ENCODE measurements at regions not wholly inside any gene's neighbourhood (a gene's known extent, or its start where the extent isn't known, plus 50 kb on each side); places are given as distances from the start of the nearest gene placed in this dataset.

DNA sequence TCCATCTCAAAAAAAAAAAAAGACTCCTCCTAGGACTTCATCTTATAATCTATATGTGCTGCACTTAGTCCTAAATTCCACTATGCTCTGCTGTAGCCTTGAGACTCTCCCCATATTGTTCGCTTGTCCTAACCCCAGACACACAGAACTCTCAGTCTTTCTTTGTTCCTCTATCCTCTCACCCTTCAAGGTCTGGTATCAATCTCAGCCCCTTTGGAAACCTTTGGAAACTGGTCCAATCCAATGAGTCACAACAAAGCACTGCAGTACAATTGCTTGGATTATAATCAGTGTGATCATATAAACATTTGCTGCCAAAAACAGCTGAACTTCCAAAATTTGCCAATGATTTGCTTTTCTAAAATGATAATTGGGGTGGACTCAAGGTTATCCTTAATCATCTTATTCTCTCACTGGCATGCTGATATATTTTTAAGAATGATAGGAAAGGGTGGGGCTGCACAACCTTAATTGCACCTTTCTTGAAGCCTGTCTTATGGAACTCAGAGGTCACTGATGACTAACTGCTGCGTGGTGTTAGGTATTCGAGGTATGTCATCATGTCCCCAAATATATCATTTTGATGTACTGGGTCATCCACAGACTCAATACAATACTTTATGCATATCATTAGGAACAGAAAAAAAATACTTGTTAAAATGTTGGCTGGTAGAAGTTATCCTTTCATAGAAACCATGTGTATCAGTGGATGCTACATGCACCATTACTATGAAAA is 756.7 kb downstream of the NR2F2 start:
- ChIA-PET POLR2A (no interaction called here), CTCF (no interaction called here)
- DNase-seq = no peak
- intact Hi-C loops (cut with micrococcal nuclease; ENCODE audit: unreplicated experiment) = no loop called here
- Mint-ChIP-seq H3K27me3 (ENCODE audit: insufficient read depth, unreplicated experiment) (no peaks in the 10 kb centered on the region), H3K27ac (ENCODE audit: unreplicated experiment) (no peak overlapping the region), H3K9me3 (ENCODE audit: unreplicated experiment) (no peaks in the 10 kb centered on the region), H3K4me1 (ENCODE audit: low read depth, unreplicated experiment) (no peaks in the 10 kb centered on the region), H3K4me3 (ENCODE audit: unreplicated experiment) (no peak overlapping the region), H3K36me3 (ENCODE audit: insufficient read depth, unreplicated experiment) (no peaks in the 10 kb centered on the region)
- Histone ChIP-seq H3K4me3 (ENCODE audit: low read depth, low read length) (no peak overlapping the region), H3K4me1 (no peaks in the 10 kb centered on the region), H3K27me3 (replicated peaks; ENCODE audit: control insufficient read depth, insufficient read depth, low read length) (no peaks in the 10 kb centered on the region), H3K36me3 (ENCODE audit: control insufficient read depth, insufficient read depth, low read length) (no peaks in the 10 kb centered on the region), H3K9me3 (no peaks in the 10 kb centered on the region)
- TF ChIP-seq, protein P1, sequence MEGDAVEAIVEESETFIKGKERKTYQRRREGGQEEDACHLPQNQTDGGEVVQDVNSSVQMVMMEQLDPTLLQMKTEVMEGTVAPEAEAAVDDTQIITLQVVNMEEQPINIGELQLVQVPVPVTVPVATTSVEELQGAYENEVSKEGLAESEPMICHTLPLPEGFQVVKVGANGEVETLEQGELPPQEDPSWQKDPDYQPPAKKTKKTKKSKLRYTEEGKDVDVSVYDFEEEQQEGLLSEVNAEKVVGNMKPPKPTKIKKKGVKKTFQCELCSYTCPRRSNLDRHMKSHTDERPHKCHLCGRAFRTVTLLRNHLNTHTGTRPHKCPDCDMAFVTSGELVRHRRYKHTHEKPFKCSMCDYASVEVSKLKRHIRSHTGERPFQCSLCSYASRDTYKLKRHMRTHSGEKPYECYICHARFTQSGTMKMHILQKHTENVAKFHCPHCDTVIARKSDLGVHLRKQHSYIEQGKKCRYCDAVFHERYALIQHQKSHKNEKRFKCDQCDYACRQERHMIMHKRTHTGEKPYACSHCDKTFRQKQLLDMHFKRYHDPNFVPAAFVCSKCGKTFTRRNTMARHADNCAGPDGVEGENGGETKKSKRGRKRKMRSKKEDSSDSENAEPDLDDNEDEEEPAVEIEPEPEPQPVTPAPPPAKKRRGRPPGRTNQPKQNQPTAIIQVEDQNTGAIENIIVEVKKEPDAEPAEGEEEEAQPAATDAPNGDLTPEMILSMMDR (IDR thresholded peaks at IDR 0.05; ENCODE audit: insufficient read depth in 1 of 2, low read depth in 1 of 2, low read length in 1 of 2, severe bottlenecking in 1 of 2, unreplicated experiment in 1 of 2) = no peak
- no TSS peak for BruUV-seq (replicated peaks)

- no peaks in the 10 kb centered on the region for H3K27me3 Mint-ChIP-seq (ENCODE audit: insufficient read depth, unreplicated experiment)
- H3K4me1 Mint-ChIP-seq (ENCODE audit: low read depth, unreplicated experiment) = no peaks in the 10 kb centered on the region
- no peak overlapping the region for H3K4me3 Mint-ChIP-seq (ENCODE audit: unreplicated experiment)
- CTCF ChIA-PET = no interaction called here
- Histone ChIP-seq H3K4me1 (no peaks in the 10 kb centered on the region), H3K27me3 (replicated peaks; ENCODE audit: control insufficient read depth, insufficient read depth, low read length) (no peaks in the 10 kb centered on the region), H3K4me3 (ENCODE audit: low read depth, low read length) (no peak overlapping the region), H3K9me3 (no peaks in the 10 kb centered on the region), H3K36me3 (ENCODE audit: control insufficient read depth, insufficient read depth, low read length) (no peaks in the 10 kb centered on the region)
- H3K36me3 Mint-ChIP-seq (ENCODE audit: insufficient read depth, unreplicated experiment) = no peaks in the 10 kb centered on the region
- no peaks in the 10 kb centered on the region for H3K9me3 Mint-ChIP-seq (ENCODE audit: unreplicated experiment)
- no TSS peak for BruUV-seq (replicated peaks)
- intact Hi-C loops (cut with micrococcal nuclease; ENCODE audit: unreplicated experiment) = no loop called here
- H3K27ac Mint-ChIP-seq (ENCODE audit: unreplicated experiment) = no peak overlapping the region
- DNase-seq = no peak
- POLR2A ChIA-PET = no interaction called here
- TF ChIP-seq, protein P1 (IDR thresholded peaks at IDR 0.05; ENCODE audit: insufficient read depth in 1 of 2, low read depth in 1 of 2, low read length in 1 of 2, severe bottlenecking in 1 of 2, unreplicated experiment in 1 of 2) = no peak
These were observed 760.6 kb downstream of the NR2F2 start for GRCh38 chr15:97091093-97091492.

GRCh38 chr15:97092656-97093055 is 762.2 kb downstream of the NR2F2 start:
- ChIA-PET CTCF (no interaction called here), POLR2A (no interaction called here)
- Mint-ChIP-seq H3K27me3 (ENCODE audit: insufficient read depth, unreplicated experiment) (no peaks in the 10 kb centered on the region), H3K36me3 (ENCODE audit: insufficient read depth, unreplicated experiment) (no peaks in the 10 kb centered on the region), H3K27ac (ENCODE audit: unreplicated experiment) (no peak overlapping the region), H3K9me3 (ENCODE audit: unreplicated experiment) (no peaks in the 10 kb centered on the region), H3K4me3 (ENCODE audit: unreplicated experiment) (no peak overlapping the region), H3K4me1 (ENCODE audit: low read depth, unreplicated experiment) (no peaks in the 10 kb centered on the region)
- Histone ChIP-seq H3K36me3 (ENCODE audit: control insufficient read depth, insufficient read depth, low read length) (no peaks in the 10 kb centered on the region), H3K4me3 (ENCODE audit: low read depth, low read length) (no peak overlapping the region), H3K9me3 (no peaks in the 10 kb centered on the region), H3K4me1 (no peaks in the 10 kb centered on the region), H3K27me3 (replicated peaks; ENCODE audit: control insufficient read depth, insufficient read depth, low read length) (no peaks in the 10 kb centered on the region)
- no peak for DNase-seq
- no TSS peak for BruUV-seq (replicated peaks)
- intact Hi-C loops (cut with micrococcal nuclease; ENCODE audit: unreplicated experiment) = no loop called here
- TF ChIP-seq, protein P1 (IDR thresholded peaks at IDR 0.05; ENCODE audit: insufficient read depth in 1 of 2, low read depth in 1 of 2, low read length in 1 of 2, severe bottlenecking in 1 of 2, unreplicated experiment in 1 of 2) = no peak
